Suprapubic skin (tissue), 3 donors: ENCODE measurements at regions not wholly inside any gene's neighbourhood (a gene's known extent, or its start where the extent isn't known, plus 50 kb on each side); places are given as distances from the start of the nearest gene placed in this dataset.
"Not testable (repeated sequence)": the region's sequence is repeated elsewhere in the genome, so short reads cannot be mapped to it uniquely, and the experiment has no call there.

Source experiments
- POLR2AphosphoS5 ChIP-seq, 3 donors: sonication (generic); formaldehyde crosslinking; IDR thresholded peaks; one replicate each; pipeline ENCODE4 v1.6.1; 2017; ENCODE audit warnings: antibody characterized with exemption in 3 of 3
- TF ChIP-seq, protein P1 (sequence below), 2 donors: fragments of 200-600 bp in 1 of 2; fragments of 450-650 bp in 1 of 2; sonication (generic) in 1 of 2; IDR thresholded peaks; one replicate each; pipeline ENCODE4 v1.5.1; 2016 to 2019; ENCODE audit warnings: antibody characterized with exemption in 2 of 2, mild to moderate bottlenecking in 1 of 2, moderate library complexity in 1 of 2

DNA sequence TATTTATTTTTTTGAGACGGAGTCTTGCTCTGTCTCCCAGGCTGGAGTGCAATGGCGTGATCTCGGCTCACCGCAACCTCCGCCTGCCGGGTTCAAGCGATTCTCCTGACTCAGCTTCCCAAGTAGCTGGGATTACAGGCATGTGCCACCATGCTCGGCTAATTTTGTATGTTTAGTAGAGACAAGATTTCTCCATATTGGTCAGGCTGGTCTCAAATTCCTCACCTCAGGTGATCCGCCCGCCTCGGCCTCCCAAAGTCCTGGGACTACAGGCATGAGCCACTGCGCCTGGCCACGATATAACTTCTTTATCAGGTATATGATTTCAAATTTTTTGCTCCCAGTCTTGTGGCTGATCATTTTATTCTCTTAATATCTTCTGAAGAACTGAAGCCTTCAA is 1506.3 kb downstream of the FAM181B start:
- TF ChIP-seq, protein P1, sequence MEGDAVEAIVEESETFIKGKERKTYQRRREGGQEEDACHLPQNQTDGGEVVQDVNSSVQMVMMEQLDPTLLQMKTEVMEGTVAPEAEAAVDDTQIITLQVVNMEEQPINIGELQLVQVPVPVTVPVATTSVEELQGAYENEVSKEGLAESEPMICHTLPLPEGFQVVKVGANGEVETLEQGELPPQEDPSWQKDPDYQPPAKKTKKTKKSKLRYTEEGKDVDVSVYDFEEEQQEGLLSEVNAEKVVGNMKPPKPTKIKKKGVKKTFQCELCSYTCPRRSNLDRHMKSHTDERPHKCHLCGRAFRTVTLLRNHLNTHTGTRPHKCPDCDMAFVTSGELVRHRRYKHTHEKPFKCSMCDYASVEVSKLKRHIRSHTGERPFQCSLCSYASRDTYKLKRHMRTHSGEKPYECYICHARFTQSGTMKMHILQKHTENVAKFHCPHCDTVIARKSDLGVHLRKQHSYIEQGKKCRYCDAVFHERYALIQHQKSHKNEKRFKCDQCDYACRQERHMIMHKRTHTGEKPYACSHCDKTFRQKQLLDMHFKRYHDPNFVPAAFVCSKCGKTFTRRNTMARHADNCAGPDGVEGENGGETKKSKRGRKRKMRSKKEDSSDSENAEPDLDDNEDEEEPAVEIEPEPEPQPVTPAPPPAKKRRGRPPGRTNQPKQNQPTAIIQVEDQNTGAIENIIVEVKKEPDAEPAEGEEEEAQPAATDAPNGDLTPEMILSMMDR (IDR thresholded peaks at IDR 0.05): not testable (repeated sequence)
- TF ChIP-seq POLR2AphosphoS5 (IDR thresholded peaks at IDR 0.05): not testable (repeated sequence)
